Upper lobe of left lung (tissue), 6 donors: ENCODE measurements at regions not wholly inside any gene's neighbourhood (a gene's known extent, or its start where the extent isn't known, plus 50 kb on each side); places are given as distances from the start of the nearest gene placed in this dataset.

Source experiments
- ATAC-seq, 2 donors: fragments of 200-7000 bp; cut with Tn5 transposase; one replicate each; pipeline ENCODE4 v1.9.1; 2022; ENCODE audit warnings: mild to moderate bottlenecking in 2 of 2, moderate library complexity in 2 of 2; ENCODE audit not compliant: low FRiP score in 2 of 2
- DNase-seq, 2 donors: peaks; one replicate each; pipeline ENCODE4 v3.0.0-alpha.2; 2019 to 2020
- H3K27ac ChIP-seq, 4 donors: fragments of 200-600 bp; sonication (generic); one replicate each; pipeline ENCODE4 v1.5.1; 2016 to 2019
- H3K27me3 ChIP-seq, 4 donors: fragments of 200-600 bp; sonication (generic); one replicate each; pipeline ENCODE4 v1.5.1; 2017 to 2019
- H3K36me3 ChIP-seq, 4 donors: fragments of 200-600 bp; sonication (generic); one replicate each; pipeline ENCODE4 v1.5.1; 2016 to 2019
- H3K4me1 ChIP-seq, 4 donors: fragments of 200-600 bp; sonication (generic); one replicate each; pipeline ENCODE4 v1.5.1; 2018 to 2019
- H3K4me3 ChIP-seq, 4 donors: fragments of 200-600 bp; sonication (generic); one replicate each; pipeline ENCODE4 v1.5.1; 2017 to 2019; ENCODE audit warnings: mild to moderate bottlenecking in 2 of 4, moderate library complexity in 1 of 4
- H3K9me3 ChIP-seq, 4 donors: fragments of 200-600 bp; sonication (generic); one replicate each; pipeline ENCODE4 v1.5.1; 2018 to 2019
- CTCF ChIP-seq, 6 experiments: fragments of 450-650 bp in 4 of 6; fragments of 200-600 bp in 2 of 6; sonication (generic) in 2 of 6; IDR thresholded peaks; one replicate each; pipeline ENCODE4 v1.5.1; 2016 to 2019; ENCODE audit warnings: antibody characterized with exemption in 6 of 6
- EP300 ChIP-seq, 4 donors: sonication (generic); formaldehyde crosslinking; IDR thresholded peaks; one replicate each; pipeline ENCODE4 v1.5.1; 2017; ENCODE audit warnings: antibody characterized with exemption in 4 of 4, control low read depth in 2 of 4
- POLR2A ChIP-seq, 4 donors: fragments of 450-650 bp; IDR thresholded peaks; one replicate each; pipeline ENCODE4 v1.5.1; 2016 to 2017; ENCODE audit warnings: antibody characterized with exemption in 4 of 4, mild to moderate bottlenecking in 2 of 4
- POLR2AphosphoS5 ChIP-seq, 2 donors: sonication (generic); formaldehyde crosslinking; IDR thresholded peaks; one replicate each; pipeline ENCODE4 v1.5.1; 2017; ENCODE audit warnings: antibody characterized with exemption in 2 of 2
- WGBS, 2 donors: methylation state at CpG; one replicate each; pipeline ENCODE4 v1.1.5; 2017 to 2018; 5-methylcytosine and 5-hydroxymethylcytosine counted together
- donor health status: DM: no; HTN: no; CAD: no; lungs with moderate emphysema.
- donor health status: DM: no; HTN: yes; CAD: no; lungs with severe emphysema.

GRCh38 chr6:105545228-105545920, 142.5 kb upstream of the PREP start:
- Histone ChIP-seq H3K36me3 (no peaks in the 10 kb centered on the region), H3K9me3 (no peaks in the 10 kb centered on the region), H3K27me3 (no peaks in the 10 kb centered on the region), H3K27ac (no peak overlapping the region), H3K4me1 (no peaks in the 10 kb centered on the region), H3K4me3 (no peak overlapping the region)
- DNase-seq (no peak), ATAC-seq (no peak)
- WGBS, 2 donors = 91% methylated on average over 4 of the region's 4 CpGs
- TF ChIP-seq EP300 (IDR thresholded peaks at IDR 0.05) (no peak), CTCF (IDR thresholded peaks at IDR 0.05) (no peak), POLR2A (IDR thresholded peaks at IDR 0.05) (no peak), POLR2AphosphoS5 (IDR thresholded peaks at IDR 0.05) (no peak)

DNA sequence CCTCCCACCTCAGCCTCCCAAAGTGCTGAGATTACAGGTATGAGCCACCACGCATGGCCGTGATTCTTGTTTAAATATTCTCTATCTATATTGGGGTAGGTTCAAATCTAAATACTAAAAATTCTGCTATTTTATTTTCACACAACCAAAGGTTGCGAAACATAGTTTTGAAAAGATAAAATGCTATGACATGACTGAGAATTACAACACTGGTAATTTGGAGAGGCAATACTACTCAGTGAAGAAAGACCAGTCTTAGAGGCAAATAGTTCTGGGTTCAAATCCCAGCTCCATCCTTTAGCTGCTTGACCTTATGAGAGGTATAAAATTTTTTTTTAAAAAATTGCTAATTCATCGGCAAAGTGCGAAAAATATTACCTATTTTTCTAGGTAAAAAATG, 137.0 kb upstream of the PREP start:
- DNase-seq = no peak
- Histone ChIP-seq H3K4me3 (no peak overlapping the region), H3K27ac (no peak overlapping the region), H3K27me3 (no peaks in the 10 kb centered on the region), H3K9me3 (no peaks in the 10 kb centered on the region), H3K4me1 (no peaks in the 10 kb centered on the region), H3K36me3 (no peaks in the 10 kb centered on the region)
- WGBS, 2 donors = 91 to 100% methylated on average over 5 of the region's 5 CpGs
- ATAC-seq = no peak
- TF ChIP-seq POLR2AphosphoS5 (IDR thresholded peaks at IDR 0.05) = no peak
- TF ChIP-seq CTCF (IDR thresholded peaks at IDR 0.05) = no peak
- no peak for TF ChIP-seq POLR2A (IDR thresholded peaks at IDR 0.05)
- TF ChIP-seq EP300 (IDR thresholded peaks at IDR 0.05) = no peak

- Histone ChIP-seq H3K27me3 (no peaks in the 10 kb centered on the region), H3K27ac (no peak overlapping the region), H3K36me3 (no peaks in the 10 kb centered on the region), H3K4me3 (no peak overlapping the region), H3K4me1 (no peaks in the 10 kb centered on the region), H3K9me3 (no peaks in the 10 kb centered on the region)
- ATAC-seq = no peak
- TF ChIP-seq POLR2A (IDR thresholded peaks at IDR 0.05) (no peak), EP300 (IDR thresholded peaks at IDR 0.05) (no peak), CTCF (IDR thresholded peaks at IDR 0.05) (no peak), POLR2AphosphoS5 (IDR thresholded peaks at IDR 0.05) (no peak)
- no peak for DNase-seq
- 93% methylated on average over 2 of the region's 2 CpGs for WGBS, 2 donors
Measured at GRCh38 chr6:105537981-105538578, 135.2 kb upstream of the PREP start.

- no peak for ATAC-seq
- DNase-seq = no peak
Measured at GRCh38 chr6:105536961-105537360, 134.1 kb upstream of the PREP start.

More at GRCh38 chr6:105536961-105537360, 134.1 kb upstream of the PREP start:
- no peak for TF ChIP-seq EP300 (IDR thresholded peaks at IDR 0.05)
- no peak for TF ChIP-seq POLR2AphosphoS5 (IDR thresholded peaks at IDR 0.05)
- no peak for TF ChIP-seq CTCF (IDR thresholded peaks at IDR 0.05)
- no peak for TF ChIP-seq POLR2A (IDR thresholded peaks at IDR 0.05)
- H3K27me3 ChIP-seq = no peaks in the 10 kb centered on the region
- H3K27ac ChIP-seq = no peak overlapping the region
- H3K36me3 ChIP-seq = no peaks in the 10 kb centered on the region
- no peak overlapping the region for H3K4me3 ChIP-seq
- WGBS, 2 donors = 81% methylated on average over 3 of the region's 3 CpGs
- H3K9me3 ChIP-seq = no peaks in the 10 kb centered on the region
- H3K4me1 ChIP-seq = no peaks in the 10 kb centered on the region
